Sigmoid colon (tissue), 6 donors: ENCODE measurements at regions not wholly inside any gene's neighbourhood (a gene's known extent, or its start where the extent isn't known, plus 50 kb on each side); places are given as distances from the start of the nearest gene placed in this dataset.

ENCODE experiments used
- DNase-seq: peaks from one replicate; pipeline ENCODE4 v3.0.0-alpha.2; 2019
- H3K27ac ChIP-seq, 4 donors: fragments of 200-600 bp; sonication (generic); one replicate each; pipeline ENCODE4 v1.5.1; 2016 to 2019; ENCODE audit warnings: mild to moderate bottlenecking in 1 of 4
- H3K27me3 ChIP-seq, 3 donors: fragments of 200-600 bp; sonication (generic); one replicate each; pipeline ENCODE4 v1.5.1; 2019; ENCODE audit warnings: mild to moderate bottlenecking in 1 of 3
- H3K36me3 ChIP-seq, 4 donors: fragments of 200-600 bp; sonication (generic); one replicate each; pipeline ENCODE4 v1.5.1; 2016 to 2019
- H3K4me1 ChIP-seq, 4 donors: fragments of 200-600 bp; sonication (generic); one replicate each; pipeline ENCODE4 v1.5.1; 2017 to 2019
- H3K4me3 ChIP-seq, 4 donors: fragments of 200-600 bp; sonication (generic); one replicate each; pipeline ENCODE4 v1.5.1; 2017 to 2019; ENCODE audit warnings: mild to moderate bottlenecking in 2 of 4, moderate library complexity in 1 of 4
- H3K9me3 ChIP-seq, 4 donors: fragments of 200-600 bp in 3 of 4; sonication (generic) in 3 of 4; one replicate each; pipeline versions ENCODE4 v1.5.1 to v1.6.1; 2013 to 2019
- EP300 ChIP-seq, 4 donors: sonication (generic); formaldehyde crosslinking; IDR thresholded peaks; one replicate each; pipeline ENCODE4 v1.6.1; 2017; ENCODE audit warnings: antibody characterized with exemption in 4 of 4
- POLR2A ChIP-seq, 2 donors: fragments of 450-650 bp; IDR thresholded peaks; one replicate each; pipeline ENCODE4 v1.6.1; 2016; ENCODE audit warnings: antibody characterized with exemption in 2 of 2, mild to moderate bottlenecking in 2 of 2, moderate library complexity in 2 of 2
- POLR2AphosphoS5 ChIP-seq, 4 donors: sonication (generic); formaldehyde crosslinking; IDR thresholded peaks; one replicate each; pipeline ENCODE4 v1.6.1; 2017; ENCODE audit warnings: antibody characterized with exemption in 4 of 4
- WGBS, 2 donors: extraction: QIAGEN DNeasy Blood & Tissue Kit; methylation state at CpG; one replicate each; pipeline ENCODE4 v1.1.7; 2013; 5-methylcytosine and 5-hydroxymethylcytosine counted together
- intact Hi-C: fragments of 100-400 bp; cut with DNase I; formaldehyde crosslinking; loops from one replicate; pipeline ENCODE4 v1.15.1; 2023
- TF ChIP-seq, protein P1 (sequence below), 4 experiments: fragments of 450-650 bp in 3 of 4; fragments of 200-600 bp in 1 of 4; IDR thresholded peaks; one replicate each; pipeline ENCODE4 v1.5.1; 2016 to 2019; ENCODE audit warnings: antibody characterized with exemption in 4 of 4, mild to moderate bottlenecking in 3 of 4, moderate library complexity in 2 of 4
- donor health status: healthy with polysubstance abuse.
- donor health status: healthy.

DNA sequence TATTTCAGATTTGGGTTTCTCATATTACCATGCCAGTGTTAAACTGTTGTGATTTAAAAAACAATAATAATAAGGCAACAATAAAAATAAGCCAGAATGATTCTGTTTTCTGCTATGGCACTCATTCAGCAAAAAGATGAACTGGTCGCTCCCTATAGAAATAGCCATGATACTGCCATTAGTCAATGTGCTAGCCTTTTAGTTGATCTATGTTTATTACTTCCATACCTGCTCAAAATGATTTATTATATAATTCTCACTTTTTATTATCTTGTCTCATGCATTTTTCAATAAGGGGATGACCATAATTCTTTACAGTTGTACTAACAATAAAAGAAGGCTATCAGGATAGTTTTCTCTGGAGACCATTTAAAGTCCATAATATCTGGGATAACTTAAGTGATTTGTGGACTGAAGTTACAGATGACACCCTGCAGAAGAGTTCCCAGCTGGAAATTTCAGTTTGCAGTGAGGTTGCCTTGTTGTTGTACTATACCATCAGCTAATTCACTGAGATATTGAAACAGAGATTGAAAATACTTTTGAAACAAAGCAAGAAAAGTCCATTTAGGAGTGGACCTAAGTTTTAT is 334.3 kb downstream of the GABRB2 start:
- Histone ChIP-seq H3K27ac (no peak overlapping the region), H3K9me3 (no peaks in the 10 kb centered on the region), H3K36me3 (no peaks in the 10 kb centered on the region), H3K4me1 (no peaks in the 10 kb centered on the region), H3K4me3 (no peak overlapping the region), H3K27me3 (no peaks in the 10 kb centered on the region)
- WGBS, 2 donors: 79 to 89% methylated on average over 1 of the region's 1 CpG
- DNase-seq: no peak
- intact Hi-C loops: no loop called here
- TF ChIP-seq POLR2AphosphoS5 (IDR thresholded peaks at IDR 0.05): no peak
- no peak for TF ChIP-seq EP300 (IDR thresholded peaks at IDR 0.05)
- no peak for TF ChIP-seq POLR2A (IDR thresholded peaks at IDR 0.05)
- TF ChIP-seq, protein P1, sequence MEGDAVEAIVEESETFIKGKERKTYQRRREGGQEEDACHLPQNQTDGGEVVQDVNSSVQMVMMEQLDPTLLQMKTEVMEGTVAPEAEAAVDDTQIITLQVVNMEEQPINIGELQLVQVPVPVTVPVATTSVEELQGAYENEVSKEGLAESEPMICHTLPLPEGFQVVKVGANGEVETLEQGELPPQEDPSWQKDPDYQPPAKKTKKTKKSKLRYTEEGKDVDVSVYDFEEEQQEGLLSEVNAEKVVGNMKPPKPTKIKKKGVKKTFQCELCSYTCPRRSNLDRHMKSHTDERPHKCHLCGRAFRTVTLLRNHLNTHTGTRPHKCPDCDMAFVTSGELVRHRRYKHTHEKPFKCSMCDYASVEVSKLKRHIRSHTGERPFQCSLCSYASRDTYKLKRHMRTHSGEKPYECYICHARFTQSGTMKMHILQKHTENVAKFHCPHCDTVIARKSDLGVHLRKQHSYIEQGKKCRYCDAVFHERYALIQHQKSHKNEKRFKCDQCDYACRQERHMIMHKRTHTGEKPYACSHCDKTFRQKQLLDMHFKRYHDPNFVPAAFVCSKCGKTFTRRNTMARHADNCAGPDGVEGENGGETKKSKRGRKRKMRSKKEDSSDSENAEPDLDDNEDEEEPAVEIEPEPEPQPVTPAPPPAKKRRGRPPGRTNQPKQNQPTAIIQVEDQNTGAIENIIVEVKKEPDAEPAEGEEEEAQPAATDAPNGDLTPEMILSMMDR (IDR thresholded peaks at IDR 0.05): no peak

DNA sequence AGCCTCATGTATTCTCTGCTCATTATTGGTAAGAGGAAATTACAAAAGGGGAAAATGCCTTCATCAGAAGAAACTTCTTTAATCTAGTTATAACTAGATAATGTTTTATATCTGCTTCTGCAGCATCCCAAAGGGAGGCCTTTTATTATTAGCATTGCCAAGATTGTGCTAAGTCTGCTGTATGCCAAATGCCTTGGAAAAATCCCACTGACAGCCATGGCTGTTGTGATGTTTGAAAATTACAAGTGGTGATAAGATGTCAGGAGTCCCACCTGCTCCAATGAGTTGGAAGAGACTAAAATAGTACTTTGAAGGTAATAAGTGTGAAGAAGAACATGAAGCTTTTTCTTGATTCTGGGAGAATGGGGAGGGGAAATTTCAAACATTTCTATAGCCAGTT is 345.0 kb downstream of the GABRB2 start:
- intact Hi-C loops: no loop called here

DNA sequence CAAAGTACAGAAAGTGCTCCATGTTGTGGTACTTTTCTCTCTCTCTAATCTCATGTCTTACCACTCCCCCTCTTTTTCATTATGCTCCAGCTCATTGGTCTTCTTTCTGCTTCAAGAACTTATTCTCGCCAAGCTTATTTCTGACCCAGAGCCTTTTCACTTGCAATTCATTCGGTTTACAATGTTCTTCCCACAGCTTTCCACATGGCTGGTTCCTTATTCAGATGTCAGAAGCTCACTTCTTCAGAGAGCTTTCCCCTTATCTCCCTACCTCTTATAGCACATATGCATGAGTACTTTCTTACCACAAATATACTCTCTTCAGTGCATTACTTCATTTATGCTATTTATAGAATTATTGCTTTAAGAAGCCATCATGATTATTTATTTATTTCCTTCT is 338.8 kb upstream of the ATP10B start:
- intact Hi-C loops: no loop called here
- H3K4me1 ChIP-seq: no peaks in the 10 kb centered on the region
- H3K36me3 ChIP-seq: no peaks in the 10 kb centered on the region
- no peak for TF ChIP-seq EP300 (IDR thresholded peaks at IDR 0.05)
- no peak for TF ChIP-seq POLR2A (IDR thresholded peaks at IDR 0.05)
- no peak for TF ChIP-seq POLR2AphosphoS5 (IDR thresholded peaks at IDR 0.05)
- TF ChIP-seq, protein P1 (IDR thresholded peaks at IDR 0.05): no peak
- H3K27ac ChIP-seq: no peak overlapping the region
- no peaks in the 10 kb centered on the region for H3K9me3 ChIP-seq
- WGBS, 2 donors: 84 to 91% methylated on average over 2 of the region's 2 CpGs
- no peak overlapping the region for H3K4me3 ChIP-seq
- no peak for DNase-seq
- no peaks in the 10 kb centered on the region for H3K27me3 ChIP-seq

More for the DNA sequence above, 345.0 kb downstream of the GABRB2 start:
- no peak for DNase-seq
- H3K27me3 ChIP-seq: no peaks in the 10 kb centered on the region
- no peak overlapping the region for H3K4me3 ChIP-seq
- TF ChIP-seq POLR2AphosphoS5 (IDR thresholded peaks at IDR 0.05) (no peak), POLR2A (IDR thresholded peaks at IDR 0.05) (no peak), EP300 (IDR thresholded peaks at IDR 0.05) (no peak)
- TF ChIP-seq, protein P1 (IDR thresholded peaks at IDR 0.05): no peak
- no peaks in the 10 kb centered on the region for H3K4me1 ChIP-seq
- H3K27ac ChIP-seq: no peak overlapping the region
- no peaks in the 10 kb centered on the region for H3K9me3 ChIP-seq
- no peaks in the 10 kb centered on the region for H3K36me3 ChIP-seq

DNA sequence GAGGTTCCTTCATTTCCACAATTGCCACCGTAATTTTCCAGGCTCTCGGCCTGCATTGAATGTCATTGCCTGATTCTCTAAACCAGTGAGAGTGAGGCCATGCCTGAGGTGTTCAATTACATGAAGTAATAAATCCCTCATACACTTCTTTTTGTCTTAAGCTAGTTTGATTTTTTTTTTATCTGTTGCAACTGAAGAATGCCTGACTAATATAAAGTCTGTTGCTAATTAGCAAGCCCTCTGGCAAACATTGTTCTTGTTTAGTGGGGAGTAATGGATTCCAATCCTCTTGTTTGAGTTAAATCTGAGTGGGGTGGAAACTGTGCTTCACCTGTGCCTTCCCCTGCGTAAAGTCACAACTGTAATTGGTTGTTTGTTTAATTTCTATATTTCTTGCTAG is 338.1 kb upstream of the ATP10B start:
- Histone ChIP-seq H3K36me3 (no peaks in the 10 kb centered on the region), H3K9me3 (no peaks in the 10 kb centered on the region), H3K4me3 (no peak overlapping the region), H3K4me1 (no peaks in the 10 kb centered on the region), H3K27ac (no peak overlapping the region), H3K27me3 (no peaks in the 10 kb centered on the region)
- TF ChIP-seq, protein P1 (IDR thresholded peaks at IDR 0.05): no peak
- TF ChIP-seq POLR2A (IDR thresholded peaks at IDR 0.05): no peak
- TF ChIP-seq EP300 (IDR thresholded peaks at IDR 0.05): no peak
- TF ChIP-seq POLR2AphosphoS5 (IDR thresholded peaks at IDR 0.05): no peak
- intact Hi-C loops: no loop called here
- 86 to 93% methylated on average over 3 of the region's 3 CpGs for WGBS, 2 donors
- DNase-seq: no peak

DNA sequence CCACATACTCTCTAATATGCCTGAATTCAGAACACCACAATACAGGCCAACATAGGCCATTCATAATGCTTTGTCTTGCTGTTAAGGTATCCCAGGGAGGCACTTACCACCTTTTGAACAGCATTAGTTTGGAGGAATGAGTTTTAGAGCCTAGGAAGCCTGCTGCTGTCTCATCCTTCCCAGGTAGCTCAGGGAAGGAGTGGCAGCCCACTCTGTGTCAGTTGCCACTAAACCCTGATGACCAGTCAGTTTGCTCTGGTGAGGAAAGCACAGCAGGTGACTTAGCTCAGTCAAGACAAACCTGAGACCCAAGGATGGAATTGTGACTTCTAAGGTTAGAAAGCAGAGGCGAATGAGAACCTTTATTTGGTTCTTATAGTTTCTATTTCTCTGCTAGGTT is 337.4 kb upstream of the ATP10B start:
- no peaks in the 10 kb centered on the region for H3K27me3 ChIP-seq
- intact Hi-C loops: no loop called here
- 52 to 80% methylated on average over 1 of the region's 1 CpG for WGBS, 2 donors
- H3K9me3 ChIP-seq: no peaks in the 10 kb centered on the region
- no peak overlapping the region for H3K27ac ChIP-seq
- no peaks in the 10 kb centered on the region for H3K4me1 ChIP-seq
- DNase-seq: no peak
- no peak for TF ChIP-seq EP300 (IDR thresholded peaks at IDR 0.05)
- TF ChIP-seq POLR2A (IDR thresholded peaks at IDR 0.05): no peak
- no peak for TF ChIP-seq POLR2AphosphoS5 (IDR thresholded peaks at IDR 0.05)
- TF ChIP-seq, protein P1 (IDR thresholded peaks at IDR 0.05): no peak
- no peaks in the 10 kb centered on the region for H3K36me3 ChIP-seq
- no peak overlapping the region for H3K4me3 ChIP-seq
